Adipocyte (in vitro differentiated cells): ENCODE measurements at regions not wholly inside any gene's neighbourhood (a gene's known extent, or its start where the extent isn't known, plus 50 kb on each side); places are given as distances from the start of the nearest gene placed in this dataset.
A peak's percentile ranks its signal among the peaks of the same experiment; 100 is the strongest.

Source experiments
- DNase-seq: peaks from one replicate; pipeline ENCODE4 v3.0.0-alpha.2; 2015; ENCODE audit warnings: low read depth
- H3K27me3 ChIP-seq: replicated peaks from 2 replicates; pipeline ENCODE4 v1.7.0; 2013; ENCODE audit warnings: mild to moderate bottlenecking, low read length, moderate library complexity; ENCODE audit not compliant: control insufficient read depth, insufficient read depth
- H3K36me3 ChIP-seq: 2 replicates; pipeline ENCODE4 v1.7.0; 2013; ENCODE audit warnings: low read length, mild to moderate bottlenecking, moderate library complexity; ENCODE audit not compliant: control insufficient read depth, insufficient read depth, severe bottlenecking
- H3K4me1 ChIP-seq: 2 replicates; pipeline ENCODE4 v1.7.0; 2013; ENCODE audit warnings: mild to moderate bottlenecking, low read length, moderate library complexity; ENCODE audit not compliant: control insufficient read depth, insufficient read depth
- H3K4me3 ChIP-seq: 2 replicates; pipeline ENCODE4 v1.7.0; 2013; ENCODE audit warnings: mild to moderate bottlenecking, low read length, moderate library complexity
- H3K9ac ChIP-seq: 2 replicates; pipeline ENCODE4 v1.7.0; 2013; ENCODE audit warnings: mild to moderate bottlenecking, low read length, moderate library complexity
- H3K9me3 ChIP-seq: 2 replicates; pipeline ENCODE4 v1.7.0; 2013; ENCODE audit warnings: mild to moderate bottlenecking, low read length, moderate library complexity; ENCODE audit not compliant: control insufficient read depth

- peaks cover 17% of the 10 kb centered on the region for H3K9me3 ChIP-seq
- no peak overlapping the region for H3K9ac ChIP-seq
- H3K4me3 ChIP-seq: no peak overlapping the region
- H3K36me3 ChIP-seq: no peaks in the 10 kb centered on the region
- H3K4me1 ChIP-seq: no peaks in the 10 kb centered on the region
- no peaks in the 10 kb centered on the region for H3K27me3 ChIP-seq
- DNase-seq: peak; percentile 49
Observed at GRCh38 chrX:16222151-16222550, 54.9 kb downstream of the MAGEB17 start.

GRCh38 chrX:16223385-16223784 lies 56.1 kb downstream of the MAGEB17 start:
- Histone ChIP-seq H3K9ac (no peak overlapping the region), H3K4me3 (no peak overlapping the region), H3K27me3 (no peaks in the 10 kb centered on the region), H3K9me3 (peaks cover 17% of the 10 kb centered on the region), H3K36me3 (no peaks in the 10 kb centered on the region), H3K4me1 (no peaks in the 10 kb centered on the region)
- DNase-seq: no peak

GRCh38 chrX:16239211-16239610 lies 71.9 kb downstream of the MAGEB17 start:
- Histone ChIP-seq H3K4me3 (no peak overlapping the region), H3K36me3 (no peaks in the 10 kb centered on the region), H3K9me3 (no peaks in the 10 kb centered on the region), H3K4me1 (no peaks in the 10 kb centered on the region), H3K9ac (no peak overlapping the region), H3K27me3 (no peaks in the 10 kb centered on the region)
- DNase-seq: peak; percentile 31

GRCh38 chrX:16240231-16240905 lies 73.1 kb downstream of the MAGEB17 start:
- no peak overlapping the region for H3K9ac ChIP-seq
- no peak for DNase-seq
- no peaks in the 10 kb centered on the region for H3K9me3 ChIP-seq
- no peaks in the 10 kb centered on the region for H3K4me1 ChIP-seq
- no peaks in the 10 kb centered on the region for H3K27me3 ChIP-seq
- H3K4me3 ChIP-seq: no peak overlapping the region
- no peaks in the 10 kb centered on the region for H3K36me3 ChIP-seq

GRCh38 chrX:16240968-16241367 lies 73.7 kb downstream of the MAGEB17 start:
- no peak for DNase-seq
- no peaks in the 10 kb centered on the region for H3K36me3 ChIP-seq
- no peak overlapping the region for H3K4me3 ChIP-seq
- no peaks in the 10 kb centered on the region for H3K27me3 ChIP-seq
- H3K9ac ChIP-seq: no peak overlapping the region
- H3K9me3 ChIP-seq: no peaks in the 10 kb centered on the region
- no peaks in the 10 kb centered on the region for H3K4me1 ChIP-seq

- Histone ChIP-seq H3K9ac (no peak overlapping the region), H3K9me3 (no peaks in the 10 kb centered on the region), H3K36me3 (no peaks in the 10 kb centered on the region), H3K27me3 (peaks cover 12% of the 10 kb centered on the region), H3K4me1 (no peaks in the 10 kb centered on the region), H3K4me3 (no peak overlapping the region)
- peak; percentile 16 for DNase-seq
Observed at GRCh38 chrX:16250296-16250695, 83.0 kb downstream of the MAGEB17 start.

- Histone ChIP-seq H3K9ac (no peak overlapping the region), H3K27me3 (peaks cover 12% of the 10 kb centered on the region), H3K9me3 (peaks cover 6% of the 10 kb centered on the region), H3K4me3 (no peak overlapping the region), H3K36me3 (no peaks in the 10 kb centered on the region), H3K4me1 (no peaks in the 10 kb centered on the region)
- no peak for DNase-seq
Observed at GRCh38 chrX:16251782-16252181, 84.5 kb downstream of the MAGEB17 start.

- peaks cover 8% of the 10 kb centered on the region for H3K9me3 ChIP-seq
- H3K4me1 ChIP-seq: no peaks in the 10 kb centered on the region
- H3K9ac ChIP-seq: no peak overlapping the region
- no peaks in the 10 kb centered on the region for H3K36me3 ChIP-seq
- peak; percentile 4 for DNase-seq
- H3K4me3 ChIP-seq: no peak overlapping the region
- peaks cover 7% of the 10 kb centered on the region for H3K27me3 ChIP-seq
Observed at GRCh38 chrX:16258882-16259281, 91.6 kb downstream of the MAGEB17 start.

GRCh38 chrX:16267431-16267830 lies 100.2 kb downstream of the MAGEB17 start:
- Histone ChIP-seq H3K4me3 (no peak overlapping the region), H3K4me1 (no peaks in the 10 kb centered on the region), H3K36me3 (no peaks in the 10 kb centered on the region), H3K9me3 (no peaks in the 10 kb centered on the region), H3K27me3 (peaks cover 9% of the 10 kb centered on the region), H3K9ac (no peak overlapping the region)
- no peak for DNase-seq

- Histone ChIP-seq H3K4me1 (no peaks in the 10 kb centered on the region), H3K9me3 (no peaks in the 10 kb centered on the region), H3K36me3 (no peaks in the 10 kb centered on the region), H3K27me3 (peaks cover 9% of the 10 kb centered on the region), H3K9ac (no peak overlapping the region), H3K4me3 (no peak overlapping the region)
- DNase-seq: no peak
Observed at GRCh38 chrX:16268206-16268605, 100.9 kb downstream of the MAGEB17 start.

GRCh38 chrX:16278927-16279326 lies 111.6 kb downstream of the MAGEB17 start:
- Histone ChIP-seq H3K4me3 (no peak overlapping the region), H3K36me3 (no peaks in the 10 kb centered on the region), H3K4me1 (no peaks in the 10 kb centered on the region), H3K27me3 (peaks cover 3% of the 10 kb centered on the region), H3K9ac (no peak overlapping the region), H3K9me3 (peaks cover 4% of the 10 kb centered on the region)
- DNase-seq: no peak

GRCh38 chrX:16282209-16282608 lies 114.9 kb downstream of the MAGEB17 start:
- no peak for DNase-seq
- Histone ChIP-seq H3K9ac (no peak overlapping the region), H3K36me3 (no peaks in the 10 kb centered on the region), H3K4me1 (no peaks in the 10 kb centered on the region), H3K4me3 (no peak overlapping the region), H3K9me3 (peaks cover 4% of the 10 kb centered on the region), H3K27me3 (peaks cover 3% of the 10 kb centered on the region)
